Stomach (tissue), 4 donors: ENCODE measurements at regions not wholly inside any gene's neighbourhood (a gene's known extent, or its start where the extent isn't known, plus 50 kb on each side); places are given as distances from the start of the nearest gene placed in this dataset.

Experiments used
- CTCF ChIP-seq, 7 experiments: fragments of 450-650 bp in 4 of 7; fragments of 200-600 bp in 3 of 7; sonication (generic) in 3 of 7; IDR thresholded peaks; one replicate each; pipeline ENCODE4 v1.5.1; 2016 to 2019; ENCODE audit warnings: antibody characterized with exemption in 7 of 7, control low read depth in 2 of 7, mild to moderate bottlenecking in 1 of 7
- EP300 ChIP-seq: sonication (generic); formaldehyde crosslinking; IDR thresholded peaks from one replicate; pipeline ENCODE4 v1.6.1; 2017; ENCODE audit warnings: antibody characterized with exemption
- POLR2A ChIP-seq, 4 donors: fragments of 450-650 bp; IDR thresholded peaks; one replicate each; pipeline ENCODE4 v1.6.1; 2016; ENCODE audit warnings: antibody characterized with exemption in 4 of 4, control low read depth in 2 of 4, mild to moderate bottlenecking in 1 of 4, moderate library complexity in 1 of 4
- POLR2AphosphoS5 ChIP-seq, 3 donors: sonication (generic); formaldehyde crosslinking; IDR thresholded peaks; one replicate each; pipeline ENCODE4 v1.6.1; 2016; ENCODE audit warnings: antibody characterized with exemption in 3 of 3

- no peak for TF ChIP-seq CTCF (IDR thresholded peaks at IDR 0.05)
- no peak for TF ChIP-seq POLR2A (IDR thresholded peaks at IDR 0.05)
- no peak for TF ChIP-seq POLR2AphosphoS5 (IDR thresholded peaks at IDR 0.05)
- no peak for TF ChIP-seq EP300
Measured at GRCh38 chr4:58192217-58192616, 1082.0 kb upstream of the IGFBP7 start.
